ENCODE measurements at regions not wholly inside any gene's neighbourhood (a gene's known extent, or its start where the extent isn't known, plus 50 kb on each side); places are given as distances from the start of the nearest gene placed in this dataset.

DNA sequence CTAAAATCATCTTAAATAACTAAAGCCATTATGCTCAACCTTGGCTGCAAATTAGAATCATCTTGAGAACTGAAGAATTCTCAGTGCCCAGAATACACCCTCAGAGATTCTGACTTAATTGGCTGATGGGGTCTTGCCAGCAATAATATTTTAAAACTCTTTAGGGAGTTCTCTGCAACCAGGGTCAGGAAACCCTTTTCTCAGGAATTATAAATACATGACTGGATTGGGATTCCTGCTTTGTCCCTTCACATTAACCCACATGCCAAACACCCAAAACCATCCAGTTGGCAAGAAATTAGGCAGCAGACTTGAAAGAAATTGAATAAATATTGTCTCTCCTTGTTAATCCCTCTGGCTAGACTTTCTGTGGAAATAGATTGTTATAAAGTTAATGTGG is 482.3 kb upstream of the NECTIN3 start:
- TF ChIP-seq, protein P1, sequence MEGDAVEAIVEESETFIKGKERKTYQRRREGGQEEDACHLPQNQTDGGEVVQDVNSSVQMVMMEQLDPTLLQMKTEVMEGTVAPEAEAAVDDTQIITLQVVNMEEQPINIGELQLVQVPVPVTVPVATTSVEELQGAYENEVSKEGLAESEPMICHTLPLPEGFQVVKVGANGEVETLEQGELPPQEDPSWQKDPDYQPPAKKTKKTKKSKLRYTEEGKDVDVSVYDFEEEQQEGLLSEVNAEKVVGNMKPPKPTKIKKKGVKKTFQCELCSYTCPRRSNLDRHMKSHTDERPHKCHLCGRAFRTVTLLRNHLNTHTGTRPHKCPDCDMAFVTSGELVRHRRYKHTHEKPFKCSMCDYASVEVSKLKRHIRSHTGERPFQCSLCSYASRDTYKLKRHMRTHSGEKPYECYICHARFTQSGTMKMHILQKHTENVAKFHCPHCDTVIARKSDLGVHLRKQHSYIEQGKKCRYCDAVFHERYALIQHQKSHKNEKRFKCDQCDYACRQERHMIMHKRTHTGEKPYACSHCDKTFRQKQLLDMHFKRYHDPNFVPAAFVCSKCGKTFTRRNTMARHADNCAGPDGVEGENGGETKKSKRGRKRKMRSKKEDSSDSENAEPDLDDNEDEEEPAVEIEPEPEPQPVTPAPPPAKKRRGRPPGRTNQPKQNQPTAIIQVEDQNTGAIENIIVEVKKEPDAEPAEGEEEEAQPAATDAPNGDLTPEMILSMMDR (IDR thresholded peaks at IDR 0.05; ENCODE audit: low read depth, low read length, missing input control) = no peak
- TF ChIP-seq, protein P2, sequence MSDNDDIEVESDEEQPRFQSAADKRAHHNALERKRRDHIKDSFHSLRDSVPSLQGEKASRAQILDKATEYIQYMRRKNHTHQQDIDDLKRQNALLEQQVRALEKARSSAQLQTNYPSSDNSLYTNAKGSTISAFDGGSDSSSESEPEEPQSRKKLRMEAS (IDR thresholded peaks at IDR 0.05) = no peak
- TF ChIP-seq YY1 (IDR thresholded peaks at IDR 0.05) (no peak), NR2F2 (IDR thresholded peaks at IDR 0.05) (no peak), SP1 (IDR thresholded peaks at IDR 0.05) (no peak)
- TF ChIP-seq, protein P3, sequence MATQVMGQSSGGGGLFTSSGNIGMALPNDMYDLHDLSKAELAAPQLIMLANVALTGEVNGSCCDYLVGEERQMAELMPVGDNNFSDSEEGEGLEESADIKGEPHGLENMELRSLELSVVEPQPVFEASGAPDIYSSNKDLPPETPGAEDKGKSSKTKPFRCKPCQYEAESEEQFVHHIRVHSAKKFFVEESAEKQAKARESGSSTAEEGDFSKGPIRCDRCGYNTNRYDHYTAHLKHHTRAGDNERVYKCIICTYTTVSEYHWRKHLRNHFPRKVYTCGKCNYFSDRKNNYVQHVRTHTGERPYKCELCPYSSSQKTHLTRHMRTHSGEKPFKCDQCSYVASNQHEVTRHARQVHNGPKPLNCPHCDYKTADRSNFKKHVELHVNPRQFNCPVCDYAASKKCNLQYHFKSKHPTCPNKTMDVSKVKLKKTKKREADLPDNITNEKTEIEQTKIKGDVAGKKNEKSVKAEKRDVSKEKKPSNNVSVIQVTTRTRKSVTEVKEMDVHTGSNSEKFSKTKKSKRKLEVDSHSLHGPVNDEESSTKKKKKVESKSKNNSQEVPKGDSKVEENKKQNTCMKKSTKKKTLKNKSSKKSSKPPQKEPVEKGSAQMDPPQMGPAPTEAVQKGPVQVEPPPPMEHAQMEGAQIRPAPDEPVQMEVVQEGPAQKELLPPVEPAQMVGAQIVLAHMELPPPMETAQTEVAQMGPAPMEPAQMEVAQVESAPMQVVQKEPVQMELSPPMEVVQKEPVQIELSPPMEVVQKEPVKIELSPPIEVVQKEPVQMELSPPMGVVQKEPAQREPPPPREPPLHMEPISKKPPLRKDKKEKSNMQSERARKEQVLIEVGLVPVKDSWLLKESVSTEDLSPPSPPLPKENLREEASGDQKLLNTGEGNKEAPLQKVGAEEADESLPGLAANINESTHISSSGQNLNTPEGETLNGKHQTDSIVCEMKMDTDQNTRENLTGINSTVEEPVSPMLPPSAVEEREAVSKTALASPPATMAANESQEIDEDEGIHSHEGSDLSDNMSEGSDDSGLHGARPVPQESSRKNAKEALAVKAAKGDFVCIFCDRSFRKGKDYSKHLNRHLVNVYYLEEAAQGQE (IDR thresholded peaks at IDR 0.05) = no peak
